Activated CD8-positive, alpha-beta memory T cell treated with anti-CD3 and anti-CD28 coated beads, Interleukin-2, amount 50 U/mL, for 4 hours (primary cell): ENCODE measurements at regions not wholly inside any gene's neighbourhood (a gene's known extent, or its start where the extent isn't known, plus 50 kb on each side); places are given as distances from the start of the nearest gene placed in this dataset.
"Not testable (repeated sequence)": the region's sequence is repeated elsewhere in the genome, so short reads cannot be mapped to it uniquely, and the experiment has no call there.

Experiments
- DNase-seq: peaks from one replicate; pipeline ENCODE4 v3.0.0-alpha.2; 2020

DNA sequence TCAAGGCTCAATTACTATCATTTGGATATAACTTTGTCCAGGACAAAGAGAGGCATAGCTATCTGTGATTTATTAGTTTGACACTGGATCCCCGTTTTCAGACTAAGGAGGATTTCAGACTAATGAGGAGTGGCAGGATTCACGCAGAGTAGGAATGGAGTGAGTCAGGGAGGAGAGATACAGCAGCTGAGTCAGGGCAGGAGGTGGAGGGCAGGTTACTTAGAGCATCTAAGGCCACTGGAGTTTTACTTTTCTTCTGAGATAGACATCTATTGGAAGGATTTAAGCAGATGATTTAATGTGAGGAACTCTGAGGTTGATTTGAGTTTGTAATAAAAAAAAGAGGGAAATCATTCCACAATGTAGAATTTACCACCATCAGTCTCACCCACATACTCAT lies 110.6 kb downstream of the RPIA start:
- DNase-seq = not testable (repeated sequence)

DNA sequence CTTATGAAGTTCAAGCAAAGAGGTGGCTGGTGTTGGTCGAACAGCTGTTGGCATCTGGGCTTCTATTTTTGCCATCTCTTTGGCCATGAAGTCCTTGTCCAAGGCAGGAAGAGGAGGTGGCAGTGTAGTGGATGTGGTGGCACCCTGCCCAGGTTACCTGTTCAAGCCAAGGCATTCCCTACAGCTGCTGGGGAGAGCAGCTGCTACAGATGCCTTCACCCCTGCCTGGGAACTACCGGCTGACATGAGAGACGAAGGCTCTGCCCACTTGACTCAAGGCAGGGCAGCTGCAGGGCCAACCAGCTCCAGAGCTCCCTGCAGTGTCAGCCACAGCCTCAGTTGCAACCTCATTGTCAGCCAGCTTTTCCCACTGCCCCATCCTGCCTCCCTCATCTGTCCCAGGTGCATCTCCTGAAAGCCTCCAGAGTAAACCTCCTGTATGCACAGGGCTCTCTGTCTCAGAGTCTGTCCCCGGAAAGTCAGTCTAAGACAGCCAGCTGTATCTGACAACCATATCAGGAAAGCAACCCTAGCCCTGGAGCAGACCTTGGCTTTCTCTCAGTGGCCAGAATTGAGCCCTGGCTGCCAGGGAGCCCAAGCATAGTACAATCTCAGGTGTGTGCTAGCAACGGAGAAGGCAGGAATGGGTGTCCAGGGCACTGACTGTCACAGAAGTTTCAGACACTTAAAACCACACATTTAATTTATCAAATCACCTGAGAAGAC lies 115.9 kb downstream of the RPIA start:
- no peak for DNase-seq

DNA sequence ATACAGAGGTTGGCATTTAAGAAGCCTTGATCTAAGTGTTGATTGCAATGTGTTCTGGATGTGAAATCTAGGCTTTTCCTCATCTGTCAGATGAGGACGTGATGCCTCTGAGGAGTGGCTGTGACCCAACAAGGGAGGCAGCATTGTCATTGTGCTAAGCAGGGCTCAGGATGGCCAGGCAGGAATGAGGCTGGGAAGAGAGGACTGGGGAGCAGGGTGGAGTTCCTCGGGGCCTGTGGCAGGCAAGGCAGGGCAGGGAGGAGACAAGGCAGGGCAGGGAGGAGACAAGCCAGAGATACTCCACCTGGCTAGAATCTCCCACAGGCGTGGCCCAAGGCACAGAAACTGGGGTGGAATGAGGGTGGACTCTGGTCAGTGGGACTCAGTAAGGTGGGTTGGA lies 116.6 kb downstream of the RPIA start:
- DNase-seq = no peak

DNA sequence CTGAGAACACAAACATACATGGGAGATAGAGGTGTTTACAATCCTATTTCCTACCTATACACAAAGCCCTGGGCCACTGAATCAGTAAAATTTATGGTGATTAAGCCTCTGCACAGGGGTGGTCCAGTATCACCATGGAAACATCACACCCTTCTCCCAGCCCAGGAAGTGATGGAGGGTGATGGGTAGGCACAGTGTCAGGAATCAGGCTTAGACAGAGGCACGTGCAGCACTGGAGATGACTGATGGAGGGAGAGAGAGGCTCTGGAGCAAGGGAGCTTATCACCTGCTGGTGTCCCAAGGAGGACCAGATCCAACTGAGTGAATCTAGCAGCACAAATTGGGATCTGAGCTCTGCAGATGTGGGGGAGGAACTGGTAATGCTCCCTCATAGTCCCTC lies 117.2 kb downstream of the RPIA start:
- DNase-seq = no peak

DNA sequence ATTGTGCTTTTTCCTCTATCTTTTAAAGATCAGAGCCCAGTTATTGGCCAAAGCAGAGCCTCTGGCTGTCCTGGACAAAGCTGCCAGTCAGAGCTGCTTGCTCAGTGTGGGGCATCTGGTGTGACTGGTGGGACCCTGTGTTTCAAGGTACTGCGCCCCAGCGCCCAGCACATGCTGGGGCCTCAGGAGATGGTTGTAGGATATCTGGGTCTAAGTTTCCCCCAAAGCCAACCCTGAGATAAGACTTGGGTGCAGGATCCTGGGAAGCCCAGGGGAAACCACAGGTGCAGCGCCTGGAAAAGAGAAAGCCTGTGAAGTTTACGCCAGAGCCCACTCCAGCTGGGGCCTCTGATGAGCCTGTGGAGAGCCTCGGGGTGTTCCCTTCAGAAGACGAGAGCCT lies 117.7 kb downstream of the RPIA start:
- no peak for DNase-seq

DNA sequence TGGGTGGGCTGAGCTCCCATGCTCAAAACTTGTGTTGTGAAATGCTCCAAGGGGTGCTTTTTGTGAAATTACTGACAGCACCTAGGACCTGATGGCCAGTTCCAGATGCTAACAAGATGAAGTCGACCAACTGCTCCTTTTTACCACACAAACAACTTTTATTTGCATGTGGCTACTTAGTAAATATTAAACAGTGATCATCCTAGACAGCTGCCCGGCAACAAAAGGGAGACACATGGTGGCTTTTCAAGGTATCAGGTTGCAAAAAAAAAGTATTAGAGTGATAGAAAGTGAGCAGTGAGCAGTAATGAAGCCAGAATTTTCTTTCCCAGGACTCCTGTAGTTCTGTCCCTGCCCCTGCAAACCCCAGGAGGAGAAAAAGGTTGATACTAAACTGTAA lies 118.5 kb downstream of the RPIA start:
- DNase-seq = no peak

DNA sequence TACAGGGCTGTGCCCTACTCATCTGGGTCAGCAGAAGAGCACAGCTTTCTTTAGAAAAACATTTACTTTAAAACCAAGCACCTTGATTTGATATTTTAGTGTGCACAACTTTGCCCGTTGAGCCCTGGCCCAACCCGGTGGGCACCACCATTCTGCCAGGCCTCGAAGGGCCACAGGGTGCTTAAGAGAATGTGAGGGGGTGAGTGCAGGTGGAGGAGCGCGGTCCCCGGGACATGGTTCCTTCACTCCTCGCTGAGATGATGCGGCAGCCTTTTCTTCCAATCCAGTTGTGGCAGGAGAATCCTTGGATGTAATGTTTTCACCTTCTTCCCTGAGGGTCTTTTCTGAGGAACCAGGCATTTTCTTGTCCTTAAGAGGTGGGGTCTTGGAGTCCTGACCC lies 119.0 kb downstream of the RPIA start:
- no peak for DNase-seq

DNA sequence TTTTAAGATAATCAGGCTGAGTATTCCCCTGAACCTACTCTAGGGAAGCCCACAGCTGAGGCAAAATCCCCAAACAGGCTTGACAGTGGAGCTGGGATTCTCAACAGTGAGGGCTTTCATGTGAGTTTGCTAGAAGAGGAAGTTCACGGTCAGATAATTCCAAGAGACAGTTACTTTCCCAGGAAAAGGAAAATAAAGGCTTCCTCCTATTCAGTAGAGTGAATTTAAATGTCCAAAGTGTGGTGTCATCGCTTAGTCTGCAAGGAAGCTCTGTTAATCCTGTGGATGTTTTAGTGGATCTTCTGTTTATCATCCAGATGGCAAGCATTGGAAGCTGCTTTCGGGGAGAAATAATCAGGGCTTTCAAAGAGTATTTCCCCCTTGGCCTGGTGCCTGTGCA lies 119.8 kb downstream of the RPIA start:
- DNase-seq = no peak

DNA sequence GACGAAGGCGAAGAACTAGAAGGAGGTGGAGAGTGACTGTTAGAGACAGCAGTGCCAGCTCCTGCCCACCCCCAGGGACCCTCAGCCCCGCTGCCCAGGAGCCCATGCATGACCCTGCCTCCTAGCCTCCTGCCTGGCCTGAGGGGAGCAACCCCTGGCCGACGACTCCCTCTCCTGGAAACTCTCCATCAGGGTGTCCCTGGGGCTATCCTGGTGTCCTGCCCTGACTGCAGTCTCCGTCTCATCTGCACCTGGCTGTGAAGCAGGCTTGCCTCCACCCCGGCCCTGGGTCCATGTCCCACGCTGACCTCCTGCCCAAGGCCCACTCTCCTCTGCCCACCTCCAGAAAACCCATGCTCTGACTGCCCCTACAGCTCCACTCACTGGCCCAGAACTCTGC lies 120.2 kb downstream of the RPIA start:
- no peak for DNase-seq

DNA sequence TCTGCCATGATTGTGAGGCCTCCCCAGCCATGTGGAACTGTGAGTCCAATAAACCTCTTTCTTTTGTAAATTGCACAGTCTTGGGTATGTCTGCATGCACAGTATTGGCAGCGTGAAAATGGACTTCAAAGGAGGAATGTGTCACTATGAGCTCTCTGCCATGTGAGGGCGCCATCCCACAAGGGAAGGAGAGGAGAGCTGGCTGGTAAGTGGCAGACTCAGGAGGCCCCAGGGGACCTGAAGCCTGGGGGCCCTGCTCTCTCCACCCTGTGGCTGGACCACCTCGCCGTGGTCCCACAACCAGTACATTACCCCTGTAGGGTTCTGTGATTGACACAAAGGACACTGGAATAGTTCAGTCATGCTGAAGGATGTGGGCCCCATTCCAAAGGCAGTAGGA lies 122.1 kb downstream of the RPIA start:
- no peak for DNase-seq

DNA sequence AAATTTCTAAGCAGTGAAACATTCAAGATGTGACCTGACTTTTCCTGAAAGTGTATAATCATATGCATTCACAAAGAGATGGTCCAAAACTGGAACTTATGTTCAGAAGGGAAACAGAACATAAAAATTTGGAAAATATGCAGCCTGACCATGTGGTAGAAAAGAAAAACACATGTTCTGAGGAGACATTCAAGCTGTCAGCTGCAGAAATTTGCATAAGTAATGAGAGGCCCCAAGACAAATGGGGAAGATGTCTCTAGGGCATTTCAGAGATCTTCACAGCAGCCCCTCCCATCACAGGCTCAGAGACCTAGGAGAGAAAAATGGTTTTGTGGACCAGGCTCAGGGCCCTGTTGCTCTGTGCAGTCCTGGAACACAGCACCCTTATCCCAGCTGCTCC lies 123.8 kb downstream of the RPIA start:
- DNase-seq = no peak

DNA sequence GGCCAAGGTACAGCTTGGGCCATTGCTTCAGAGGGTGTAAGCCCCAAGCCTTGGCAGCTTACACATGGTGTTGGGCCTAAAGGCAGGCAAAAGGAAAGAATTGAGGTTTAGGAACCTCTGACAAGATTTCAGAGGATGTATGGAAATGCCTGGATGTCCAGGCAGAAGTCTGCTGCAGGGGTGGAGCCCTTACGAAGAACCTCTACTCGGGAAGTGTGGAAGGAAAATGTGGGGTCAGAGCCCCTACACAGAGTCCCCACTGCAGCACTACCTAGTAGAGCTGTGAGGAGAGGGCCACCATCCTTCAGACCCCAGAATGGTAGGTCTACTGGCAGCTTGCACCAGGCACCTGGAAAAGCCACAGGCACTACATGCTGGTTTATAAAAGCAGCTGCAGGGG lies 124.2 kb downstream of the RPIA start:
- DNase-seq = no peak

DNA sequence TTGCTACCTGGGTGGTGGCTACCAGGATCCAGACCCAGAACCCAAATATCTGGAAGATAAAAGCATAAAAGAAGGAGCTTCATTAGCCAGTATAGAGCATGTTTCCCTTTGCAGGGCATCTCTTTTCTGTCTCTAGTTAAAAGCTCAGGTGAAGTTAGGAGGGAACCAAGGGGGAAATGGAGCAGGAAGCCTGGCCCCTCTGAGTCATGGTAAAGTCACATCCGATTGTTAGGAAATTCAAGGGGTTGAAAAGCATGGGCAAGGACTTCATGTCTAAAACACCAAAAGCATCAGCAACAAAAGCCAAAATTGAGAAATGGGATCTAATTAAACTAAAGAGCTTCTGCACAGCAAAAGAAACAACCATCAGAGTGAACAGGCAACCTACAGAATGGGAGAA lies 126.9 kb downstream of the RPIA start:
- DNase-seq = no peak

DNA sequence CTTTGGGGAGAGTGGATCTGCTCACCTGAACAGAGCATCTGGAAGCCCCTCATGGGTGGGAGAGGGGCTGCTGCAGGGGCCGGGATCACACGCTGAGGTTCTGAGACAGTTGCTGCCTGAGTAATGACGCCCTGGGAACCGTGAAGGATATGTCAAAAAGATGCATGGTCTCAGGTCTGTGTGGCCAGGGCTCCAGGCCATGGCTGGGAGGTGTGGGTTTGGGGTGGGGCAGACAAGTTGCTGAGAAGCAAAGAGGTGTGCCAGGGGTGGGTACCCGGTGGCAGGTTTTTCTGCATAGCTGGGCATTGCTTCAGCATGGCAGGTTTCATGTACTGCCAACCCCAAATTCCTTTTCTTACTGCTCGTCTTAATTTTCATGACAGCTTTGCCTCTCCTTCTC lies 133.5 kb downstream of the RPIA start:
- no peak for DNase-seq

DNA sequence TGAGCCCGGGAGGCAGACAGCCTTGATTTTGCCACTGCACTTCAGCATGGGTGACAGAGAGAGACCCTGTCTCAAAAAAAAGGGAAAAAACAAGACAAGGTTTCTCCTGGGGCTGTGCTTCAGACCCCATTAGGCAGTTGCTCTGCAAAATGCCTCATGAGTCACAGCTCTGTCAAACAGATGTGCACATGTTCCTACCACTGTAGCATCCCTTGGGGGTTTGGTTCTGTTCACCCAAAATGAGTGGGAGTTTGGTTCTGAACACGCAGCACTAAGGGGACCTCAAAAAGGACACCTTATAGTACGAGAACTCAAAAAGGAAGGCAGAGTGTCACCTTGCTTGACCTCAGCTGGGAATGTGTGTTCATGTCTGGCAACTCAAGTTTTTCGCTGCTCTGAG lies 134.9 kb downstream of the RPIA start:
- no peak for DNase-seq

DNA sequence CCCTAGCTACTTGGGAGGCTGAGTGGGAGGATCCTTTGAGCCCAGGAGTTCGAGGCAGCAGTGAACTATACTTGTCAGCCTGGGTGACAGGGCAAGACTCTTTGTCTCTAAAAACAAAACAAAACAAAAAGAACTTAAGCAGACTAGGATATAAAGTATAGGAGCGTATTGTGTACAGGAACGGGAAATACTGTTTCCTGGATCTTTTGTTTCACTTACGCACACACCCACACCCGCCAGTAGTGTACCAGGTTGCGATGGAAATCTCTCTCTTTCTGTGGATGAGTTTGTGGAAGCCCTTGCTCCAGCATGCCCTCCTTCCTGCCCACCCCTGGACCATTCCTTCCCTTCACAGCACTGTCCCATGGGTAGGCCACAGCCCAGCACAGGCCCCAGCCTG lies 136.3 kb downstream of the RPIA start:
- DNase-seq = no peak

DNA sequence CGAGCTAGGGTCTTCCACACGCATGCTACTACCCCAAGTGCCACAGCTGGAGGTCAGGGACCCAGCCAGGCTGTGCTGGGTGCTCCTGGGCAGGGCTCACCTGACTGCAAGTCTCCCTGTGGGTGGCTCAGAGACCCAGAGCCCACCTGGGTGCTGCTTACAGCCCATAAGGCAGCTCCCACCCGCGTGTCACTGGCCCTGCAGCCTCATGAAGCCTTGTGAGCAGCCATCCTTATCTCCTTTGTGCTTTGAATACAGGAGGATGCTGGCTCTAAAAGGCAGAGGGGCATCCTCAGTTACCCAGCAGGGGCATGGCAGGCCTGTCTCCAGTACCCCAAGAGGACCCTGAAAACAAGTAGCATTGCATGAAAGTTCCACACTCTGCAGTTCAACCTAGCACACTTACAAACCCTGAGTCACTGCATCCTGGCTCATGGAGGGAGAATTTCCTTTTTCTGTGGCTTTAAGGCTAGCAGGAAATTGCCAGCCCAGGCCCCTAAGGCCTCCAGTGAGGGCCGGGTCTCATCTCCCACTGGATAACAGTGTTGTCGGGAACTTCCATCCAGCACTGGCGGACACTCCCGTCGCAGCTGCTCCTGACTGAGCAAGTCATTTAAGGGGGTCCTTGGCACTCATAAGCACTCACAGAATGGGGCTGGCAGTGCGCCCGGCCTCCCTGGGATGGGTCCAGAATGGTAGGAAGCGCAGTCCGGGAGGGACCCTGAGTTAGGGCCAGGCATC lies 137.1 kb downstream of the RPIA start:
- DNase-seq = no peak

DNA sequence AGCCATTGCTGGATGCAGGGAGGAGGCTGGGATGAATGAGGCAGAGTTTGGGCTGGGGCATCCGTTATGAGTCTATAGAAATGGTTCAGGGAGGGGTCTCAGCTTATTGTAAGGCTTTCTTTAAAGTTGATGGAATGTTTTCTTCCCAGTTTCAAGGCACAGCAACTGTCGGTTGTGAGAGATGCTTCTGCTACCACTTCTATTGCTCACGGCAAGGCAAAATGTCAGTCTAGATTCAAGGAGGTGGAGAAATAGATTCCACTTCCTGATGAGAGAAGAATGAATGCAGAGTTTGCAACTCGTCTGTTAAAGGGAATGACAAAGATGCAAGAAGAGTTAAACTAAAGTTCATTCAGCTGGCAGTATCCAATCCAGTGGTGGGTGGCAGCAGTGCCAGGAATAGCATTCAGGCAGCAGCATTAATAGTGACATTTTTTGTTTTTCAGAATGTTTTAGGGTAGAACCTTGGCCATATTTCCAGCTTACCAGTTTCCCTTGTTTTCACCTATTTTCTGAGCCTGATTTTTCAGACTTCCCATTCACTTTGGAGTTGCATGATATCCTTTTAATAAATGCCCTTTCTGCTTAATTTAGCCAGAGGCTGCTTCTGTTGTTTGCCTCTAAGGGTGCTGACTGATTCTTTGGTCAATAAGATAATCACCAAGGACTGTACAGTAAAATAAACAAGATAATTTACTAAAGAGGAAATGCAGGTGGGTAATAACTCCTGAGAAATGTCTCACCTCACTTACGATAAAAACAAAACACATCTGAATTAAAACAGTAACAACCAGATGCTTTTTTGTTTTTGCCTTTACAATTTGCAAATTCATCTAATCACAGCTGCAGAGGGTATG lies 138.4 kb downstream of the RPIA start:
- no peak for DNase-seq

DNA sequence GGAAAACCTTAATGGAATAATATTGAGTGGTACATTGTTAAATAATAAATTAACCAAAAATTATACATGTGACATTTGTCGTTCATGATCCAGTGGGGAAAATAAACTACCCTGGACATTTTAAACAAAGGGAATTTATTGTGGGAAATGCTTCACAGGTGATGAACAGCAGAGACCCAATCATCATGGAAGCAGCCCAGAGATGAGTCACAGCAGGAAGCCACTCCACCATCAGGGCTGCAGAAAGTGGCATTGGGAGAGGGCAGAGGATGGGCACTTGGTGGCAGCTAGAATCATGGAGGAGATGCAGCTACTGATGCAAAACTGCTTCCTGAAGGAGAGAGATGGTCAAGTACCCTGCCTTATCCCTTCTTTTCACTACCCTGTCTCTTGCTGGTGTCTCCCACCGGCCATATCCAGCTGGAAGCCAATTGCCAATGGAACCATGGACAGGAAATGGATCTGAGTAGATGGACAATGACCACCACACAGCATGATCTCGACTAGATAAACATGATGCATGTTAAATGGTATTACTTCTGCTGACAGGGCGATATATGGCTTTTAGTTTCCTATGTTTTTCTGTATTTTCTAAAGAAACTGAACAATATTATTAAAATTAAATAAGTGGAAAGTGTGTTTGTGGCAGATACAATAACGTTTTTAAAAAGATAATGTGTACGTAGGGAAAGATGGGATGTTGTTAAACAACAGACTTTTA lies 139.8 kb downstream of the RPIA start:
- DNase-seq = no peak

DNA sequence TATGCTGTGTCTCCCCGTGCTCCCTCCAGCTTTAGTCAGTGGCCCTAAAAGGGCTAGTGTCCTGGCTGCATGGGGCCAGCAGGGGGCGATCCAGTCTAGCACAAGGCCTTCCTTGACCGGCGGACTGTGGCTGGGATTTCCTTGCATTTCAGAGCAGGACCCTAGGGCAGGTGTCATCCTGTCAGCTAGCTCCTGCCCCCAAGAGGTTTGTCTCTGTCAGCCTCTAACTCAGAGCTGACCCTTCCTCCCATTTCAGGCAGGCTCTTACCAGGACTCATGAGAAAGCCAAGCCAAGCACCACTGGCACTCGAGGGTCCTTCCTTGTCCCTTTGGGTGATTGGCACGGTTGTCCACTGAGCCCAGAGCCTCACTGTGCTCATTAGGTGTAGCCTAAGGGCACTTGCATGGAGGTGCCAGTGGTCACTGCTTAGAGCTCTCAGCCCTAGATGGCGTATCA lies 140.3 kb downstream of the RPIA start:
- no peak for DNase-seq

DNA sequence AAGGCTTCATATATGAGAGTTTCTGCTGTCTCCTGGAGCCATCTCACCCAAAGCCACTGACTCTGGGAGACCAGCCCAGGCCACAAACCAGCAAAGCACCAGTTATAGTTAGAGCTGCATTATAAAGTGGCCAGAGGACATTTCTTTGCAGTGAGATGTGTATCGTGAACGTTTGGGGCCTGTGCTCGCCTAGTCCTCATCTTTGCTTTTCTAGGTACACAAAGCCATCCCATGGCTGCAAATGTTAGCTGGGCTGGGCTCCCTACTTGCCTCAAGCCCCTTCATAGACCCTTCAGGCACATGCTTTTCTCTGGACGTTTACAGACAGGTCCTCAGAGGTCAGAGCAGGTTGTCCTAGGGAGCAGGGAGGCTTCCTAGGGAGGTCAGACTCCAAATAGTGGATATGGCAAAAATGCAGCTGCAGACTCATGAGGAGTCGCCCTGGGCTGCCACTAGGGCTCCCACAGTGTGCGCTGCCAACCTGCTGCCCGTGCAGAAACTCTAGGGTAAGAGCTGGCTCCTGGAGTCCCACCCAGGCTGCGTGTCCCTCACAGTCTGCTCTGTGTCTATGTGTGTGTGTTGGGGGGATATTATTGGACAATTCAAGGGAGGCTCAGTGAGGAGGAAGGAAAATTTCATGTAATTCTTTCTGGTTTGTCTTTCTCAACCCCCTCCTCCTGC lies 141.0 kb downstream of the RPIA start:
- no peak for DNase-seq

DNA sequence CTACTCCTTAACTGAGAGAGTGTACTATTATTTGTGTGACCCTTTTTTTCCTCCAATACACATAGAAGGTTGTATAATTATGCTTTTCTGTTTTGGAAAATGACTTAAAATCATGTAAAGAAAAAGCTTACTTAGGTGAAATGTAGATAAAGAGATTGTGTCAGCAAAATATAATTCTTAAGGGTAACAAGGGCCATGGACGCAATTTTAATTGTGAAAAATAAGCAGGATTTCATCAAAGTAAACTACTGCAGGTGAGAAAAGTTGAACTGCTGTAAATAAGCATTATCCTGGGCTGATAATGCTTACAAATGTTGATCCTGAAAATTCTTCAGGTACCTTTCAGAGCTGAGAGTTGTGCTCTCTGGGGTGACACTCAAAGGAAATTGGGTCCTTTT lies 141.5 kb downstream of the RPIA start:
- no peak for DNase-seq

DNA sequence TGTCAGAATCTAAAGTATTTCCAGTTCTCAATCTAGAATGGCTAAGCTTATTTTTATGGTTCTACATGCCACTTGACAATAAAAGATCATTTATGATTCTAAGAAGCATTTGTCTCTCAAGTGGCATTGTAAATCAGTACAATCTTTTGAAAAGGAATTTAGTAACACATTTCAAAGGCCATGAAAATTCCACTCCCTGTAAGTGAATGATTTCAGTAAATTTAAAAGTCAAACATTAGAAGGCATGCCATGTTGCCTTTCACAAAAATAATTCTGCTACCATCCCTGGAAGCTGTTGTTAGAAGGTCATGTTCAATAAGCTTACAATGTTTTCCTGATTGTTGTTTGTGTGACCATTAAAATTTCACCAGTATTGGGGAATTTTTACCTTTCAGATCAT lies 142.9 kb downstream of the RPIA start:
- no peak for DNase-seq
